DND-41 (cell line): ENCODE measurements at regions not wholly inside any gene's neighbourhood (a gene's known extent, or its start where the extent isn't known, plus 50 kb on each side); places are given as distances from the start of the nearest gene placed in this dataset.

Experiments
- CTCF ChIP-seq: IDR thresholded peaks from 2 replicates; pipeline ENCODE4 v1.5.1; 2012; ENCODE audit warnings: borderline replicate concordance, low read length, moderate library complexity, mild to moderate bottlenecking; ENCODE audit not compliant: poor library complexity, severe bottlenecking; ENCODE audit errors: extremely low read depth
- EZH2 ChIP-seq: IDR thresholded peaks from 3 replicates; pipeline ENCODE4 v1.6.1; 2012; ENCODE audit warnings: borderline replicate concordance, low read depth, mild to moderate bottlenecking, moderate library complexity, low read length, inconsistent platforms; ENCODE audit not compliant: severe bottlenecking

- no peak for TF ChIP-seq CTCF
- TF ChIP-seq EZH2 = no peak
Observed at GRCh38 chr2:56113382-56113975, 70.3 kb upstream of the CCDC85A start.
